ENCODE measurements at regions not wholly inside any gene's neighbourhood (a gene's known extent, or its start where the extent isn't known, plus 50 kb on each side); places are given as distances from the start of the nearest gene placed in this dataset.

DNA sequence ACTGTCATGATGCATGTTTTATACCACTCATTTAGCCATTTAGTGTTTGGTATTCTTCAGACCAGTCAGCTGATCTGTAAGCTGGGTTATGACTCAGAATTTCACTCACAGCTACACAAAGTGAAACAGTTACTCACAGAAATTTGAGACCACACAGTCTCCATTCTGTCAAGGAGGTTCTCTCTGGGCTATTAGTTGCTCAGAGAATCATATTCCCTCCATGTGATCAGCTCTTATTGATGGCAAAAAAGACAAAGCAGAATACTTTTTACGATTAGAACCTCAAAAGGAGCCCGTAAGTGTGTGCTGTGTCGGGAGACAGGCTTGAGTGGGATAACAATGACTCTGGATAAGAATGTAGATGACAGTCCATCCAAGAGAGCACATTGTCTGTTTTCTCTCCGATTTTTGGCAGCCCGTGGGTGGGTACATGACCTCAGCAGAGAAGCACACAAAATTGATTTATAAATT lies 277.6 kb upstream of the SORCS1 start:
- TF ChIP-seq ZIC2 (tag by site-specific recombination; IDR thresholded peaks at IDR 0.05): no peak
- TF ChIP-seq, protein P1, sequence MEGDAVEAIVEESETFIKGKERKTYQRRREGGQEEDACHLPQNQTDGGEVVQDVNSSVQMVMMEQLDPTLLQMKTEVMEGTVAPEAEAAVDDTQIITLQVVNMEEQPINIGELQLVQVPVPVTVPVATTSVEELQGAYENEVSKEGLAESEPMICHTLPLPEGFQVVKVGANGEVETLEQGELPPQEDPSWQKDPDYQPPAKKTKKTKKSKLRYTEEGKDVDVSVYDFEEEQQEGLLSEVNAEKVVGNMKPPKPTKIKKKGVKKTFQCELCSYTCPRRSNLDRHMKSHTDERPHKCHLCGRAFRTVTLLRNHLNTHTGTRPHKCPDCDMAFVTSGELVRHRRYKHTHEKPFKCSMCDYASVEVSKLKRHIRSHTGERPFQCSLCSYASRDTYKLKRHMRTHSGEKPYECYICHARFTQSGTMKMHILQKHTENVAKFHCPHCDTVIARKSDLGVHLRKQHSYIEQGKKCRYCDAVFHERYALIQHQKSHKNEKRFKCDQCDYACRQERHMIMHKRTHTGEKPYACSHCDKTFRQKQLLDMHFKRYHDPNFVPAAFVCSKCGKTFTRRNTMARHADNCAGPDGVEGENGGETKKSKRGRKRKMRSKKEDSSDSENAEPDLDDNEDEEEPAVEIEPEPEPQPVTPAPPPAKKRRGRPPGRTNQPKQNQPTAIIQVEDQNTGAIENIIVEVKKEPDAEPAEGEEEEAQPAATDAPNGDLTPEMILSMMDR (tag by site-specific recombination; IDR thresholded peaks at IDR 0.05): no peak
- TF ChIP-seq, protein P2, sequence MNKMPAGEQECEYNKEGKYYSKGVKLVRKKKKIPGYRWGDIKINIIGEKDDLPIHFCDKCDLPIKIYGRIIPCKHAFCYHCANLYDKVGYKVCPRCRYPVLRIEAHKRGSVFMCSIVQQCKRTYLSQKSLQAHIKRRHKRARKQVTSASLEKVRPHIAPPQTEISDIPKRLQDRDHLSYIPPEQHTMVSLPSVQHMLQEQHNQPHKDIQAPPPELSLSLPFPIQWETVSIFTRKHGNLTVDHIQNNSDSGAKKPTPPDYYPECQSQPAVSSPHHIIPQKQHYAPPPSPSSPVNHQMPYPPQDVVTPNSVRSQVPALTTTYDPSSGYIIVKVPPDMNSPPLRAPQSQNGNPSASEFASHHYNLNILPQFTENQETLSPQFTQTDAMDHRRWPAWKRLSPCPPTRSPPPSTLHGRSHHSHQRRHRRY (tag by site-specific recombination; IDR thresholded peaks at IDR 0.05): no peak
